ENCODE measurements at regions not wholly inside any gene's neighbourhood (a gene's known extent, or its start where the extent isn't known, plus 50 kb on each side); places are given as distances from the start of the nearest gene placed in this dataset.

GRCh38 chr2:180520921-180521581, 459.4 kb upstream of the UBE2E3 start:
- Histone ChIP-seq H3K9me3 (no peaks in the 10 kb centered on the region), H3K27ac (no peak overlapping the region), H3K4me3 (no peak overlapping the region), H3K36me3 (no peaks in the 10 kb centered on the region), H3K4me1 (no peaks in the 10 kb centered on the region), H3K27me3 (ENCODE audit: low read depth) (no peaks in the 10 kb centered on the region)
- intact Hi-C loops (cut with DNase I), result no loop called here
- ATAC-seq, result no peak
- no peak for TF ChIP-seq CTCF (IDR thresholded peaks at IDR 0.05)
- DNase-seq, result no peak

- peak in 1 of 2 donors; percentile 19 for ATAC-seq
- H3K36me3 ChIP-seq, result no peaks in the 10 kb centered on the region
These were observed 460.2 kb upstream of the UBE2E3 start for GRCh38 chr2:180520206-180520605.

GRCh38 chr2:180519276-180519675, 461.1 kb upstream of the UBE2E3 start:
- DNase-seq (no peak), ATAC-seq (no peak)
- Histone ChIP-seq H3K9me3 (no peaks in the 10 kb centered on the region), H3K27me3 (ENCODE audit: low read depth) (no peaks in the 10 kb centered on the region), H3K27ac (no peak overlapping the region), H3K4me3 (no peak overlapping the region), H3K36me3 (no peaks in the 10 kb centered on the region), H3K4me1 (no peaks in the 10 kb centered on the region)
- intact Hi-C loops (cut with DNase I), result no loop called here
- no peak for TF ChIP-seq CTCF (IDR thresholded peaks at IDR 0.05)

More at GRCh38 chr2:180520206-180520605, 460.2 kb upstream of the UBE2E3 start:
- intact Hi-C loops (cut with DNase I), result no loop called here
- Histone ChIP-seq H3K4me1 (no peaks in the 10 kb centered on the region), H3K27ac (no peak overlapping the region), H3K9me3 (no peaks in the 10 kb centered on the region), H3K27me3 (ENCODE audit: low read depth) (no peaks in the 10 kb centered on the region), H3K4me3 (no peak overlapping the region)
- no peak for TF ChIP-seq CTCF (IDR thresholded peaks at IDR 0.05)
- DNase-seq, result no peak

- intact Hi-C loops (cut with DNase I), result no loop called here
- no peaks in the 10 kb centered on the region for H3K9me3 ChIP-seq
- DNase-seq (no peak), ATAC-seq (no peak)
- H3K27me3 ChIP-seq (ENCODE audit: low read depth), result no peaks in the 10 kb centered on the region
- H3K27ac ChIP-seq, result no peak overlapping the region
- no peaks in the 10 kb centered on the region for H3K4me1 ChIP-seq
- no peak for TF ChIP-seq CTCF (IDR thresholded peaks at IDR 0.05)
- no peaks in the 10 kb centered on the region for H3K36me3 ChIP-seq
- no peak overlapping the region for H3K4me3 ChIP-seq
These were observed 464.2 kb upstream of the UBE2E3 start for GRCh38 chr2:180516232-180516631.

GRCh38 chr2:180513389-180513788, 467.0 kb upstream of the UBE2E3 start:
- Histone ChIP-seq H3K9me3 (no peaks in the 10 kb centered on the region), H3K27me3 (ENCODE audit: low read depth) (no peaks in the 10 kb centered on the region), H3K4me1 (no peaks in the 10 kb centered on the region), H3K27ac (no peak overlapping the region), H3K4me3 (no peak overlapping the region), H3K36me3 (no peaks in the 10 kb centered on the region)
- no peak for TF ChIP-seq CTCF (IDR thresholded peaks at IDR 0.05)
- DNase-seq (no peak), ATAC-seq (no peak)
- intact Hi-C loops (cut with DNase I), result no loop called here
